Keratinocyte (primary cell): ENCODE measurements at regions not wholly inside any gene's neighbourhood (a gene's known extent, or its start where the extent isn't known, plus 50 kb on each side); places are given as distances from the start of the nearest gene placed in this dataset.

Experiments
- CTCF ChIP-seq, 3 experiments: IDR thresholded peaks in 1 of 3; conservative IDR thresholded peaks in 1 of 3; optimal IDR thresholded peaks in 1 of 3; 2 replicates in 2 of 3; 3 replicates in 1 of 3; pipeline versions ENCODE3 to v1.5.1; 2011; ENCODE audit warnings: low read length in 3 of 3, mild to moderate bottlenecking in 3 of 3, moderate library complexity in 2 of 3, control low read depth in 1 of 3, inconsistent platforms in 1 of 3; ENCODE audit not compliant: insufficient read depth in 2 of 3; ENCODE audit errors: extremely low read depth in 1 of 3
- EZH2 ChIP-seq: IDR thresholded peaks from one replicate; pipeline ENCODE4 v1.6.1; 2012; ENCODE audit warnings: inconsistent platforms, mild to moderate bottlenecking, low read length, moderate library complexity

DNA sequence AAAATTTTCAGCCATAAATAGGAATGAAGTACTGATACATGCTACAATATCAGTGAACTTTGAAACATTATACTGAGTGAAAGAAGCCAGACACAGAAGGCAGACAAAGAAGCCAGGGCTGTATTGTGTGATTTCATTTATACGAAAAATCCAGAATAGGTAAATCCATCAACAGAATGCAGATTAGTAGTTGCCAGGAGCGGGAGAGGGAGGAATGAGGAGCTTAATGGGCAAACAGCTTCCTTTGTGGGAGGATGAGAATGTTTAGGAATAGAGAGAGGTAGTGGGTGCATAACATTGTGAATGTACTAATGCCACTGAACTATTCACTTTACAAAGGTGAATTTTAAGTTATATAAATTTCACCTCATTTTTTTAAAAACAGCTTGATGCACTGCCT, 103.3 kb upstream of the SERTM1 start:
- TF ChIP-seq CTCF (optimal IDR thresholded peaks at IDR 0.05 in 1 of 3, IDR thresholded peaks at IDR 0.05 in 1 of 3, conservative IDR thresholded peaks at IDR 0.05 in 1 of 3; ENCODE audit: extremely low read depth in 1 of 3, insufficient read depth in 2 of 3, low read length in 3 of 3), result no peak
- no peak for TF ChIP-seq EZH2
